Activated CD8-positive, alpha-beta T cell treated with anti-CD3 and anti-CD28 coated beads, Interleukin-2, amount 10 ng/mL, durations not matched to agents 7 days and 5 days (primary cell): ENCODE measurements at regions not wholly inside any gene's neighbourhood (a gene's known extent, or its start where the extent isn't known, plus 50 kb on each side); places are given as distances from the start of the nearest gene placed in this dataset. TPM values are rescaled to one million over a fixed set of nuclear protein-coding genes. Genes with fewer than 3 reads are reported as not detected.

ENCODE experiments used
- microRNA-seq: library from miRNA; unstranded; fragments of <30 nt; microRNA quantifications from one replicate; pipeline ENCODE4 v1.2.0, GENCODE V29; 2022

Small RNA genes lying in the stretch of these regions (microRNA-seq; reads per million reads assigned to microRNA genes)
- gene MIR4510 = not detected
